ENCODE measurements at regions not wholly inside any gene's neighbourhood (a gene's known extent, or its start where the extent isn't known, plus 50 kb on each side); places are given as distances from the start of the nearest gene placed in this dataset.

DNA sequence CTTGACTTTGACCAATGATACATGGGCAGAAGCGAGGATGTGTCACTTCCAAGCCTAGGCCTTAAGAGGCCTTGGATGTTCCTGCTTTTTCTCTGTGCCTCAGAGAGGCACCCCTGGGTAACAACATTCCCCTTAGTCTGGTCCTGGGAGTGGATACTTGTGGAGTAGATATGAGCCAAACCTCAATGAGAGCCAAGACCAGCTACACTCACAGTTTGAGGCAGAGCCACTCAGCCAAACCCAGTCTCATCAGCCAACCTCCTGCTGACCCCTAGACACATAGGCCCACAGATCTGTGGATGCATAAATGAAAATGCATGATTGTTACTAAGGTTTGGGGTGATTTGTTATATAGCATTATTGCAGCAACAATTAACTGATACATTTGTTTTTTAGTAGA, 114.2 kb downstream of the ZNF621 start:
- FAIRE-seq (no peak), DNase-seq (ENCODE audit: insufficient read length, low spot score) (no peak)

DNA sequence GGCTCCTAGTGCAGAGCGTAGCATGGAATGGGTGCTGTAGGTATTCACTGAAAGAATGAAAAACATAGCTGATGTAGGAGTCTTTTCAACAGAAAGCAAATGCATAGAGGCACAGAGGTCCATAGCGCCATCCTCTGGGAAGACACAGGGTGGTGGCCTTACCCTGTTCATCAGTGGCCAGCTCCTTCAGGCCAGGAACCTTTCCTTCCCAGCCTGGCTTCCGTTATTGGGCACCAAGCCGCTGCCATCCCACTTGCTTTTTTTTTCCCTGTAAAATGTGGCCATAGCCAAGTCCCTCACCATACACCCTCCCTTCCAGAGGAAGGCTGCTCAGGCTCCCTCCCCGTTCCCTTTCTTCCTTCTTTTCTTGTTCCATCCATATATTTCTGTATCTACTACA, 118.1 kb downstream of the ZNF621 start:
- DNase-seq (ENCODE audit: insufficient read length, low spot score) (no peak), FAIRE-seq (no peak)

DNA sequence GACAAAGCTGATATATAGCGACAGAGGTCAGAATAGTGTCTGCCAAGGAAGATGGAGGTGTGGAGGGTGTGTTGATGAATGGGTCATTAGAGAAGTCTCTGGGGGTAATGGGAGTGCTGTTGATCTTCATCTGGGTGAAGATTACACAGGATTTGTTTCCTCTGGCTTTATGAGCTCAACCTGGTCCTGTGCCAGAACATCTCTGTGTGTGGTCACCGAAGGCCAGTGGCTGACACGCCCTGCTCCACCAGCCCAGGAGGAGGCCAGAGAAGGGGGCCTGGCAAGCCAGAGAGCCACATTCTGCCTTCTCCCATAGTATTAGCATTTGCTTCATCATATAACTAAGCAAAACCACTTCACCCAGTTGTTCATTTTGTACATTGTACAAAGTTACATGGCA, 121.1 kb downstream of the ZNF621 start:
- FAIRE-seq (no peak), DNase-seq (ENCODE audit: insufficient read length, low spot score) (no peak)

DNA sequence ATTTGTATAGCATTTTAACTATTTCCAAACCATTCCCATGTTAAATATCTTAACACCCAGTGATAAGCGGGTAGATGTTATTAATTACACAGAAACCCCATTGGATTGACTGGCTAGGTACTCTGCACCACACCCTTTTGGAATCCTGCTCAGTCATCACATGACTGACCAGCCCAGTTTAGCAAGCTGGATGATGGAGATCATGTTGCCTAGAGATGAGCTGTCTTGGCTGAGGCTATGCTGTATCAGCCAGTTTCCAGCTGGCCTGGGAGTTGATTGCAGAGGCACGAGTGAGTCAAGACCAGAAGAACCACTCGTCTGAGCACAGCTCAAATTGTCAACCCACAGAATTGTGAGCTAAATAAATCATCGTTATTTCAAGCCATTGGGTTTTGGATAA, 124.6 kb downstream of the ZNF621 start:
- FAIRE-seq (no peak), DNase-seq (ENCODE audit: insufficient read length, low spot score) (no peak)

DNA sequence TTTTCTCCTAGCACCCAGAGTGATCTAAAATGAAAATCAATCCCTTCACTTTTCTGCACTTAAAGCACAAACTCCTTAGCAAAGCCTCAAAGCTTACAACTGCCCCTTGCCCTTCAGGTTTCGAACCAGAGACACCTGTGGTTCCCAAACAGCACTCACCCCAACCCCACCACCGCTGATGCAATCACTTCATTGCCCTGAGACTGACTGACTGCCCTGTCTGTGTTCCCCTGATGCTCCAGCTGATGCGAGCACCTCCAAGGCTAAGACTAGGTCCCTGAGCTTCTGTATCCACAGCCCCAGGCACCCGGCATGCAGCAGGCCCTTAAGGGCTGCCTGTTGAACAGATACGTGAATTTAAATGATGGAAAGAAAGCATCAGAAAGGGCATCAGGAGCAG, 127.3 kb downstream of the ZNF621 start:
- DNase-seq (ENCODE audit: insufficient read length, low spot score) (no peak), FAIRE-seq (no peak)

DNA sequence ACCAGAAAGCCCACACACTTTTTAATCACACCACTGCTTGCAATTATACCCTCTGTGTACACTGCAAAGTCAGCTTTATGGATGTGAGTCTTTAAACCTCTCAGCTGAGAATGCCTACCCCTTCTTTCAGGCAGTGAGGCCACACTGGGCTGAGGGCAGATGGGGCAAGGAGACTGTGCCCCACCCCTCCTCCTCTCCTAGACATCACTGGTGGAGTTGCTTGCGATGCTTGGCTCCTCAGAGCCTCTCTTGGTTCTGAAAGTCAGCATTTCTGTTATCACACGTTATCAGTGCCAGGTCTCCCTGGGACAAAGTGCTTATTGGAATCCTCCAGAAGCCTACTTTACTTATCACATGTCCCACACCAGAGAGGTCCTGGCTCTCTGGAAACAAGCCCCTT, 128.2 kb downstream of the ZNF621 start:
- DNase-seq (ENCODE audit: insufficient read length, low spot score) = no peak
- no peak for FAIRE-seq

DNA sequence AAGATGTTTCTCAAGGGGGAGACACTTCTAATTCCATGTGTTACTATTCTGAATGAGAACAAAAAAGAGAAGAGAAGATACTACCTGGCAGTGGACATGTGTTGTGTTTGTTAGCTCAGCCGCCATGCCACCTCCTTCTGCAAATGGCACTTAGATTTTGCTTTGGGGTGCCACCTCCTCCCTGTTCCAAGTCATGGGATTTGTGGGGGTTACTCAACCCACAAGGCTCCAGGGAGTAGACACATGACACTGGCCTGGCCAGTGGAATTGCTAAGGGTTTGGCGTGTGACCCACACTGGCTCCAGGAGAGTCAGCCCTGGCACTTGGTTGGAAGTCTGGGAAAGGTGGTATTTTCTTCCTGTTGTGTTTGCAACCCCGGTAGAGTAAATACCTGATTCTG, 129.1 kb downstream of the ZNF621 start:
- FAIRE-seq = no peak

DNA sequence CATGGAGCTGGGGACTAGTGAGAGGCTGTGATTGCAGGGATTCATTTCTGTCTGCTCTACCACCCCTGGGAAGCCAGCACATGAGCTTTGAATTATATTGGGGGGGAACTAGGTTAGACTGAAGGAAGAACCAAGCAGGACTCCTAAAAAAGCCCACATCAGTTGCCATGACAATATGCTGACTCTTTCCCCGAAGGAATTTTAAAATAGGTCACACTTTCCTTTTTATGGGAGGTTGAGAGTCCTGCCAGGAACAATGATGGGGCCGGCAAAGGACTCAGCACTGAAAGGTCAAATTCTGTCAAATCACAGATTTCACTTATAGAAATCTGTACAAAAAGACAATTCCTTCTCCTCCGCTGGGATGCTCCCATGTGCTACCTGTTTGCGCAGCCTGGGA, 130.8 kb downstream of the ZNF621 start:
- FAIRE-seq = no peak
- no peak for DNase-seq (ENCODE audit: insufficient read length, low spot score)

More for the DNA sequence above, 129.1 kb downstream of the ZNF621 start:
- DNase-seq (ENCODE audit: insufficient read length, low spot score) = no peak

DNA sequence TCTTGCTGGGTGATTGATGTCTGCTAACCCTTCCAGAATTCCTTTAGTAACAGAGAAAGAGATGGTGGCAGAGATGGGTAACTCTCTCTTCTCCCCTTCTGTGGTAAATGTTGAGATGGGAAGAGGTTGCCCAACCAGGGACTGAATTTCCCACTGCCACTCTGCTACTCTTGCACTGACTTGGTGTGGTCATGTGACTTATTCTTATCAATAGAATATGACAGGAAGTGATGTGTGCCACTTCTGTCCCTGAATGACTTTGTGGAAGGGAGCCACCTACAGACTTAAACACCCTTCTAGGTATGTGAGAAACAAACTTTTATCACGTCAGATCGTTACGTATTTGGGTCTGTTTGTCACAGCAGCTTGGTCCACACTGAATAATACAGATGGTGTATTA, 132.9 kb downstream of the ZNF621 start:
- FAIRE-seq = no peak

DNA sequence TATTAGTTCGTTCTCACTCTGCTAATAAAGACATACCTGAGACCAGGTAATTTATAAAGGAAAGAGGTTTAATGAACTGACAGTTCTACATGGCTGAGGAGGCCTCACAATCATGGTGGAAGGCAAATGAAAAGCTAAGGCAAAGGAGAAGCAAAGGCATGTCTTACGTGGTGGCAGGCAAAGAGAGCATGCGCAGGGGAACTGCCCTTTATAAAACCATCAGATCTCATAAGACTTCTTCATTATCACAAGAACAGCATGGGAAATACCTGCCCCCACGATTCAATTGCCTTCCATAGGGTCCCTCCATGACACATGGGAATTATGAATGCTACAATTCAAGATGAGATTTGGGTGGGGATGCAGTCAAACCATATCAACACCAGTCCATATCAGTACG, 133.5 kb downstream of the ZNF621 start:
- FAIRE-seq = no peak
- no peak for DNase-seq (ENCODE audit: insufficient read length, low spot score)

More for the DNA sequence above, 132.9 kb downstream of the ZNF621 start:
- DNase-seq (ENCODE audit: insufficient read length, low spot score) = no peak

DNA sequence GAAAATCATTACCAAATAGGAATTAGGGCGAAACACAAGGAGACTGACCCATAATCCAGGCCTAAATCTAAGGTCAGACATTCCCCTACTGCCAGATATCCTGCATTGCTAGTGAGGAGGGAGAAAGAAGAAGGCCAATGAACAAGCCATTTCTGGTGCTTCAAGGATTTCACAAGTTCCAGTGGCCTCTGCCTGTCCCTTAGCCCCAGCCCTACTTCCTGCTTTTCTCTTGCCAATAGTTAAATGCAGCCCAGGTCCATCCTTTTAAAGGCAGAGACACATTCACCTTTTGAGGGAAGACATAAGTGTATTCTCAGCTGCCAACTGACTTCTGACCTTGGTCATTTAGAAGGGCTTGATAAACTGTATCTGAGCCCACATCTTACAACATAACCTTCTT, 135.8 kb downstream of the ZNF621 start:
- no peak for DNase-seq (ENCODE audit: insufficient read length, low spot score)
- no peak for FAIRE-seq

DNA sequence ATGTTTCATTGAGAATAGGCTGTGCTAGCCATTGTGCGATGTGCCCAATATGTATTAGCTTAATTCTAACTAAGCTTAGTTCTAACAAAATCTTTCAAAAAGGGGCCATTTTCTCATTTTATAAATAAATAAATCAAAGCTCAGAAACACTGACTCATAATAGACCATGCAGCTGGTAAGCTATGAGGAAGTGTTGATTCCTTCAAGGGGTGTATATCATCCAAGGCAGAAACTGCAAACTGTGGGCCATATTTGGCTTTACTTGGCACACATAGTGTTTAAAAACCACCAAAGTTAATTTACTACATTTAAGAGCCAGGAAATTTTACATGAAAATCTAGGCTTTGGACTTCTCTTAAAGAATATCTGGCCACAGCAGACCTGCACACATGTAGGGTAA, 136.5 kb downstream of the ZNF621 start:
- FAIRE-seq = no peak
- no peak for DNase-seq (ENCODE audit: insufficient read length, low spot score)

DNA sequence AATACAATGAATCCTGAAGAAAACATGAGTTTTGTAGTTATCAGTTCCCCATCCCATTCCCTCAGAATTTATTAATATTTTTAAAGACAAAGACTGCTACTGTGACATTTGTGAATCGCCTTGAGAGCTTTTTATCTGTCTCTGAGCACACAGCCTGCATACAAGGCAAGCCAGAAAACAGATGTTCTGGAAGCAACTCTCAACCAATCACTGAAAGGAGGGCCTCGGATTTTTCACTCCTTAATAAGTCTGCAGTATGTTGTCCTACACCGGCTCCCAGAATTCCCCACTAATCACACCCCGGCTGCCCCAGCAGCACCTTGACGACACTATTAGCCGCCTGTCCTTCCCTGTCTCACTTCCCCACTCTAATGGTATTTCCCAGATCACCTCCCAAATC, 138.5 kb downstream of the ZNF621 start:
- FAIRE-seq = no peak
- no peak for DNase-seq (ENCODE audit: insufficient read length, low spot score)

DNA sequence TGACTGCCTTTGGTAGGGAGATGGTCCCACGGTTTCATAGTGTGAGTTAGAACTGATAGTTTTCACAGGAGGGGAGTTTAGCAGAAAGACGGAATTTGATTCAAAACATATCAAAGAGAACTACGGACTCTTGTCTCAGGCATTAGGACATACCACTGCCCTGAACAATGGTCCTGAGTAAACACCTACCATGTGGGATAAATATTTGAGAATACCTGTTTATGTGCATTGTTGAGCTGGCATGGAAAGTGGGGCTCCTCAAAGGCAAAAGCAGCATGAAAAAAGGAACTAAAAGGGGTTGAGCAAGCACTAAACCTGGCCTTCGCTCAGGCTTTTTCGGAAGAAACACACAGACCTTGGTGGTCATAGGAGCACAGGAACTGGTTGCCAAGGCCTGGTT, 144.4 kb downstream of the ZNF621 start:
- DNase-seq (ENCODE audit: insufficient read length, low spot score) = no peak
- no peak for FAIRE-seq

DNA sequence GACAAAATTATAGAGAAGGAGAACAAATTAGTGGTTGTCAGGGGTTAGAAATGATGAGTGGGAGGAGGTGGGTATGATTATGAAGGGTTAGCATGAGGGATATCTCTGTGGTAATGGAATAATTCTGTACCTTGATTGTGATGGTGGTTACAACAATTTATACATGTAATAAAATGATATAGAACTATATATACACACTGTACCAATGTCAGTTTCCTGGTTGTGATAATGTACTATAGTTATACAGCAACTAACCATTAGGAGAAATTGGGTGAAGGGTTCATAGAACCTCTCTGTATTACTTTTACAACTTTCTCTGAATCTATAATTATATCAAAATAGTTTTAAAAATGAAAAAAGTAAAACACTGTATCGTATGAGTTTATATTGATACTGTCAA, 148.1 kb downstream of the ZNF621 start:
- DNase-seq (ENCODE audit: insufficient read length, low spot score) = no peak
- FAIRE-seq = no peak

DNA sequence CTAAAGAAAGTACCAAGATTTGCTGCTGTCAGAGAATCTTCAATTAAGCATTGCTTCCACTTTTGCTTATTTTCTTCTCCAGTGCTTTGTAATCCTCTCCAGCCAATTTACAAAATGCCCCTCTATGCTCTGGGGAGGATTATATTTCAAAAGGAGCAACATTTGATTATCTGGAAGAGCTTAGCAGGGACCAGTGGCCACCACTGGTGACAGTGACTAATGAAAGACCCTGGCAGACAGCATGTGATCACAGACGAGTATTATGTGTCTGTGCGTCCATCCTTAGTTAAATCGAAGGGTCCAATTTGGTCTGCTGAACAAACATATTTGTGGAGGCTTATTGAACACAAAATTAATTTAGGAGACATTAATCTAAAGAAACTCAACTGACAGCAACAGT, 152.6 kb downstream of the ZNF621 start:
- DNase-seq (ENCODE audit: insufficient read length, low spot score) = no peak
- no peak for FAIRE-seq

DNA sequence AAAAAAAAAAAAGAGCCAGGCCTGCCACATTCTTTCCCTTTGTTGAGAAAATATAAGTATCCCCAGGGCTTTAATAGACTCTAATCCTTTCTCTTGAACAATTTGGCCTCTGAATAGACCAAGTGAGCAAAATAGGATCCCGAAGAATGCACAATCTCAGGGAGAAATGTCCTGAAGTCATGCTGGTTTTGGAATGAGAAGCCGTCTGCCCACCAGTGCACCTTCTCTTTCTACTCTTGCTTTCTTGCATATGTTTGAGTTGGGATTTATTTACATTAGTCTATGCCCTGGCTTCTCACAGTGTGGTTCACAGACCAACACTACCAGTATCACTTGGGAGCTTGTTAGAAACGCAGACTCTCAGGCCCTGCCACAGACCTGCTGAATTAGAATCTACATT, 153.0 kb downstream of the ZNF621 start:
- DNase-seq (ENCODE audit: insufficient read length, low spot score) (no peak), FAIRE-seq (no peak)

DNA sequence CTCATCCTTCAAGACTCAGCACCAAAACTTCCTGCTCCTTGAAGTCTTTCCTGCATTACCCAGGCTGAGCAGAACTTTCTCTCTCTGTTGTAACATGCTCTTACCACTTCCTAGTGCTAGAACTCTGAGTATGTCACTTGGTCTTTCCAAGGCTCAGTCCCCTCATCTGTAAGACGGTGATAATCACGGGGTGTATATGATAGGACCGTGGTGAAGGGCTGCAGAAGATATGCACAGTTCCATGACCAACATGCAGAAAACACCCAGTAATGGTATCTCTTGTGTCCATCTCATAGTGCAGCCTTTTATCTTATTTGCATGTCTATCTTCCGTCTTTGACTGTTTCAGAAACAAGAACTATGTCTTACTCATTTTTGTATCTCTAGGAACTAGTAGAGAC, 154.5 kb downstream of the ZNF621 start:
- DNase-seq (ENCODE audit: insufficient read length, low spot score) (no peak), FAIRE-seq (no peak)

DNA sequence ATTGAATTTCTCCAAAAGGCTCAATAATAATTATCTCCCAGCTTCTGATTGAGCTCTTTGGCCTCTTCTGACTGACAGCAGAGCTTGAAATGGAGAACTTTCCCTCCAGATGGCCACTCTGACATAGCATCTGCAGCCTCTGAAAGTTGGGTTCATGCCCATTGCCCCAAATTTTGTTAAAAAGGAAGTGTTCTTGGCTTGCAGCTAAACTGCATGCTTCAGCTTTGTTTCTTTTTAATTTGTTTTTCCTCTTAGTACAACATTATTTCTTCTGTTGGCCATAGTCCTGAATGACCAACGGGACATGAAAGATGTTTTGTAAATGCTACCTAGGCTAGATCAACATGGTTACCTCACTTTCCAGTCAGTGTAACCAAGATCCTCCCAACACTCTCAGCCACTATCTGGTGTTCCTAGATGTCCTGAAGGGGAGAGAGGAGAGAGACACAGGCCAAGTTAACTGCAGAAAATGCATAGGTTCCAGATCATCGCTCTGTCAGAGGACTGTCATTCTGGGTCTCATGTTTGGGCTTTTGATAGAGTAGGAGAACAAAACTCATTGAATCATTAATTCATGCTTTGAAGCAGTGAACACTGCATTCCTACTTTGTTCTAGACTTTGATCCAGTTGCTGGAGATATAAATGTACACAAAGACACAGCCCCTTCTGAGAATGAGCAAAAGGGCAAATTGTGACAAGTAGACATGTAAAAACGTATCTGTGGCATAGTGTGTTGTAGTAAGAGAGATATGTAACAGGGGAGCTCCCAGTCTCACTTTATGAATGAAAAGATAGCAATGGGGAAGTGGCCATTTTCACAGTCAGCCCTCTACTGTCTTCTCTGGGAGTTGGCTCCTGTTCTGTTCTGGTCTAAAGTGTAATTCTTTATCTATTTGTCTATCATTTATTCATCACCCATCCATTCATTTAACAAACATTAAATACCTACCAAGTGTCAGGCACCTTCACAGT, 156.2 kb downstream of the ZNF621 start:
- FAIRE-seq (no peak), DNase-seq (ENCODE audit: insufficient read length, low spot score) (no peak)

DNA sequence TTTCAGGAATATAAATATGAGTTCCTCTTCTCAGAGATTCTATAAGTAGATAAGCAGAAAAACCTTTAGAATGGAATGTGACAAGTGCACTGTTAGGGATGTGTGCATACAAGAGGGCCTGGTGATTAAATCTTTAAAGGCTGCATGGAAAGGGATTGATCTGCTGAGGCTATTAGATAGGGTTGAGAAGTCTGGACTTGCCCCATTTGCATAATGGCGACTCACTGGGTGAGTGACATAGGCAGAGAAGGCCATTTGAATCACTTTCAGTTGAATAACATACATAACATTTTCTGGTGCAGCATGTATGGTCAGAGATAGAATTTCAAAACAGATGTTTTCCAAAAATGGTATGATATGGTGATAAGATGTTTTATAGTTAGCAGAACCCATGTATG, 156.9 kb downstream of the ZNF621 start:
- FAIRE-seq = no peak
- no peak for DNase-seq (ENCODE audit: insufficient read length, low spot score)

DNA sequence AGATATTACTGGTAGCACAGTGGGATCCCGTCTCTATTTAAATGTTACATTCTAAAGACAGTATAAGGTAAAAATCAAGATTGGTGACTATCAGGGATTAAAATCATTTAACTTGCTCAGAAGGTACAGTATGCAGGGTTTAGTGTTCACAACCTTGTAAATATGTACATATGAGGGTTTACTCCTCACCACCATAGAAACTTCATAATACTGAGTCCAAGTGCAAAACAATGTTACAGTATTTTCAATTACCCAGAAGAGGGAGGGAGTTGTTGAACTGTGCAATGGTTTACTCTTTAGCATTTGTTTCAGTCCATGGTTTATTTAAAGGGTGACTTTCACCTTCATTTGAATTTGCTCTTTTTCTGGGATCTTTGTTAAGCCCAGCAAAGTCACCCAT, 165.1 kb downstream of the ZNF621 start:
- DNase-seq (ENCODE audit: insufficient read length, low spot score) = no peak
- FAIRE-seq = no peak

DNA sequence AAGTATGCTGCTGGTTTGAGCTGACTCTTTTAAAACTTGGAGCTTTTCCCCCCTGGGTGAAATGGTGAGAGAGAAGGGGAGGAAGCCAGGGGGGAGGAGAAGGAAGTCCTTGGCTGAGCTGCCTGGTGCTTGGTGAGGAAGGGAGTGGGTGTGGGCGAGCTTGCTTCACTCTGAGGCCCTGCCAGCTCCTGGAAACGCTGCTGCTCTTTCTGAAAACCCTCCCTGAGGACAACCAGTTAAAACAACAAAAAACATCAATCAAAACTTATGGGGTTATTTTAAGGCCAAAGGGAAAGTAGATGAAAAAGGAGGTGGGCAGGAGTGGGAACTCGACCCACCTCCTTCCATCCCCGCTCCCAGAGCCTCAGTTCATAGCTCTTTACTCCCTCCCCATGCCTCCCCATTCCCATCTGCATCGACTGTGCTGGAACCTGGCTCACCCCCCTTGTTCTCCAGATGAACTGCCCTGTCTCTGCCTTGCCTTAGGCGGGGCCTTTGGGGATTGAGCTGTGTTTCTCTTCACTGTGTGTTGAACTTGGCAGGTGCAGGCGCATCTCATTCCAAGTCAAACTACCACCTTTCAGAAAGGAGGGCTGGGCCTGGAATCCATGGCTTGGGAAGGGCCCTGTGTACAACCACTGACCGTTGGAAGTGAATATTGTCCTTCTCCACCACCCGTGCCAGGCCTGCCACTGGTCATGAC, 166.1 kb downstream of the ZNF621 start:
- no peak for FAIRE-seq

More for the DNA sequence above, 166.1 kb downstream of the ZNF621 start:
- DNase-seq (ENCODE audit: insufficient read length, low spot score) = no peak
